CD4-positive, alpha-beta T cell (primary cell): ENCODE measurements at regions not wholly inside any gene's neighbourhood (a gene's known extent, or its start where the extent isn't known, plus 50 kb on each side); places are given as distances from the start of the nearest gene placed in this dataset.

ENCODE experiments used
- ATAC-seq: fragments of 200-7000 bp; cut with Tn5 transposase; one replicate; pipeline ENCODE4 v1.10.0; 2022; ENCODE audit warnings: mild to moderate bottlenecking; ENCODE audit not compliant: poor library complexity
- CTCF ChIA-PET: fragments of 350-600 bp; sonication (Branson Sonifier 250); formaldehyde crosslinking; loops from one replicate; lab custom pipeline; 2021; ENCODE audit warnings: antibody characterized with exemption, inconsistent platforms; lab: Charles Lee
- POLR2A ChIA-PET: fragments of 350-600 bp; sonication (Branson Sonifier 250); formaldehyde crosslinking; loops from one replicate; lab custom pipeline; 2021; ENCODE audit warnings: antibody characterized with exemption, inconsistent platforms; lab: Charles Lee
- DNase-seq, 14 experiments: peaks; one replicate each; pipeline ENCODE4 v3.0.0-alpha.2; 2013 to 2020; ENCODE audit warnings: mixed read lengths in 2 of 14
- H3K27ac ChIP-seq, 2 donors: one replicate each; pipeline versions ENCODE4 v1.5.1 to v1.7.0; 2013; ENCODE audit warnings: low read length in 2 of 2, low read depth in 1 of 2, mild to moderate bottlenecking in 1 of 2
- H3K27me3 ChIP-seq, 2 experiments: 1 replicate in 1 of 2; 2 replicates in 1 of 2; pipeline versions ENCODE4 v1.6.1 to v1.7.0; 2013; ENCODE audit warnings: low read length in 2 of 2, control low read depth in 1 of 2, mild to moderate bottlenecking in 1 of 2, moderate library complexity in 1 of 2; ENCODE audit not compliant: insufficient read depth in 2 of 2, control insufficient read depth in 1 of 2
- H3K36me3 ChIP-seq: one replicate; pipeline ENCODE4 v1.6.1; 2013; ENCODE audit warnings: low read length, control low read depth; ENCODE audit not compliant: insufficient read depth
- H3K4me1 ChIP-seq: one replicate; pipeline ENCODE4 v1.6.1; 2013; ENCODE audit warnings: low read length, control low read depth; ENCODE audit not compliant: insufficient read depth
- H3K4me3 ChIP-seq: one replicate; pipeline ENCODE4 v1.5.1; 2013; ENCODE audit warnings: mild to moderate bottlenecking, low read length, moderate library complexity
- H3K9me3 ChIP-seq, 2 experiments: 1 replicate in 1 of 2; 2 replicates in 1 of 2; pipeline versions ENCODE4 v1.6.1 to v1.7.0; 2013; ENCODE audit warnings: low read length in 2 of 2, mild to moderate bottlenecking in 2 of 2, control low read depth in 1 of 2, moderate library complexity in 1 of 2; ENCODE audit not compliant: control insufficient read depth in 1 of 2, insufficient read depth in 1 of 2
- H3K27ac Mint-ChIP-seq: one replicate; pipeline ENCODE4 v1.8.0; 2020; ENCODE audit warnings: mixed read lengths
- H3K27me3 Mint-ChIP-seq: one replicate; pipeline ENCODE4 v1.8.0; 2021; ENCODE audit warnings: mixed read lengths
- H3K36me3 Mint-ChIP-seq: one replicate; pipeline ENCODE4 v1.8.0; 2021; ENCODE audit warnings: low read depth, mixed read lengths
- H3K4me1 Mint-ChIP-seq: one replicate; pipeline ENCODE4 v1.8.0; 2021; ENCODE audit warnings: low read depth, mixed read lengths
- H3K4me3 Mint-ChIP-seq: one replicate; pipeline ENCODE4 v1.8.0; 2020; ENCODE audit warnings: mild to moderate bottlenecking, mixed read lengths
- H3K9me3 Mint-ChIP-seq: one replicate; pipeline ENCODE4 v1.8.0; 2020; ENCODE audit warnings: mixed read lengths
- CTCF ChIP-seq: fragments of 200-600 bp; IDR thresholded peaks from one replicate; pipeline ENCODE4 v1.8.0; 2022; ENCODE audit warnings: antibody characterized with exemption, mild to moderate bottlenecking
- intact Hi-C, 2 experiments: fragments of 100-400 bp; cut with DNase I in 1 of 2; cut with micrococcal nuclease in 1 of 2; formaldehyde crosslinking; loops; one replicate each; pipeline versions ENCODE4 v1.15.1 to v1.9.0; 2023 to 2025; cut with DNase I, micrococcal nuclease

DNA sequence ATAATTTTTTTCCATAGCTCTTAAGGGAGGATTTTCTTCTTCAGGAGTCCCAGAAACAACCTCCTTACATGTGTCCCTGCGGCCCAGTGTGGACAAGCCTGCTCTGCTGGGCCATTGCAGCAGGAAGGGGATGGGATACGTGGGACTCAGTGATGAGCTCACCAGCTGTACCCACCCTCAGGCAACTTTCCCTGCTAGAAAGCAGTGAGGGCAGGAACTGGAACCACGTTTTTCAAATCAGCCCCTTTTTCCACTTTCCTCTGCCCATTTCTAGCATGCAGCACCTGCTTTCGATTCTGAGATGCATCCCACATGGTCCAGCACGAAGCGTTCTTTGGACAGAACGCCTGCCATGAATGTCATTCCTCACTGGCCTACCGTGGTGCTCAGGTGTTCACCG is 232.7 kb downstream of the KLF6 start:
- ATAC-seq = no peak
- intact Hi-C loops = no loop called here
- peaks cover 4 to 8% of the 10 kb centered on the region in 2 experiments for H3K9me3 ChIP-seq
- no peak overlapping the region for H3K4me3 ChIP-seq
- no peak for TF ChIP-seq CTCF
- H3K9me3 Mint-ChIP-seq = no peaks in the 10 kb centered on the region
- no peak overlapping the region for H3K4me3 Mint-ChIP-seq
- no peaks in the 10 kb centered on the region for H3K36me3 ChIP-seq
- DNase-seq = no peak
- H3K4me1 ChIP-seq = peaks cover 8% of the 10 kb centered on the region
- ChIA-PET POLR2A (no interaction called here), CTCF (no interaction called here)
- H3K27me3 Mint-ChIP-seq = peaks cover 3% of the 10 kb centered on the region
- H3K27me3 ChIP-seq = no peaks in the 10 kb centered on the region
- no peak overlapping the region for H3K27ac Mint-ChIP-seq
- peaks cover 14% of the 10 kb centered on the region for H3K4me1 Mint-ChIP-seq
- H3K36me3 Mint-ChIP-seq = no peaks in the 10 kb centered on the region
- no peak overlapping the region for H3K27ac ChIP-seq

DNA sequence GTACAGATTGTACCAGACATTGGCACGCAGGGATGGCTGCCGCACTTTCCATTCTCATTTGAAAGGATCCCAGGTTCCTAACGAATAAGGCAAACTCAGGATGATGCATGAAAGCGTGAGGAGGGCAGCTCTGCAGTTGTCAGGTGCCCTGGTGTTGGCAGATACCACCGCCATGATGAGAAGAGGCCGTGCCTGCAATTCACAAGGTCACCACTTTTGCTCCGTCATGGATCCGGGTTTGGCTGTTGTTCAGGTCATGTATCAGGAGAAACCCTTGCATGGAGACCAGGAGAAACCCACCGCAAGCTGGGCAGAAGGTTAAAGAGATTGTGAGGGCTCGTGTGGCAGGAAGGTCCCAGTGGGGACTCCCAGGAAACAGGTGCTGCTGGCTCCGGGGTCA is 233.2 kb downstream of the KLF6 start:
- POLR2A ChIA-PET = no interaction called here
- intact Hi-C loops = no loop called here

DNA sequence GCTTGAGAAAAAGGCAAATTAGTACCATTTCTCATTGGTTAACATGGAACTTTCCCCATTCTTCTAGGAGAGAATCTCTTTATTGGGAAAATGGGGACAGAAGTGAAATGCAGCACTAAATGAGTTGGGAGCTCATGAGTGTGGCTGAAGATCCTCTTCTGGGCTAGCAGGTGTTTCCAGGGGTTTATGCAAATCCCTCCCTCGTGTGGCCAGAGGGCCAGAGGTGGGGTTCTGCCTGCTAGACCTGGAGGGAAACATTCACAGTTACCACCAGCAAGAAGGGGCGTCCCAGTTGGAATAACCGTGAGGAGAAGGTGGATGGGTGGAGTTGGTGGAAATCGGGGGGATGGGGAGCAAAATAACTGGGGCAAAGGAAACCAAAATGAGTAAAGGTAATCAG is 235.9 kb downstream of the KLF6 start:
- Histone ChIP-seq H3K4me1 (peaks cover 2% of the 10 kb centered on the region), H3K36me3 (no peaks in the 10 kb centered on the region), H3K4me3 (no peak overlapping the region), H3K27me3 (no peaks in the 10 kb centered on the region), H3K9me3 (peaks cover 4 to 8% of the 10 kb centered on the region in 2 experiments), H3K27ac (no peak overlapping the region)
- TF ChIP-seq CTCF = no peak
- no peak overlapping the region for H3K4me3 Mint-ChIP-seq
- no peak for ATAC-seq
- ChIA-PET POLR2A (no interaction called here), CTCF (no interaction called here)
- no peak overlapping the region for H3K27ac Mint-ChIP-seq
- DNase-seq = no peak
- H3K4me1 Mint-ChIP-seq = peaks cover 3% of the 10 kb centered on the region
- H3K9me3 Mint-ChIP-seq = peaks cover 5% of the 10 kb centered on the region
- no peaks in the 10 kb centered on the region for H3K27me3 Mint-ChIP-seq
- intact Hi-C loops = no loop called here
- no peaks in the 10 kb centered on the region for H3K36me3 Mint-ChIP-seq

More for the DNA sequence above, 233.2 kb downstream of the KLF6 start:
- DNase-seq = no peak
- CTCF ChIA-PET = no interaction called here
- Histone ChIP-seq H3K27ac (no peak overlapping the region), H3K36me3 (no peaks in the 10 kb centered on the region), H3K4me1 (peaks cover 8% of the 10 kb centered on the region), H3K27me3 (no peaks in the 10 kb centered on the region), H3K9me3 (peaks cover 4 to 8% of the 10 kb centered on the region in 2 experiments), H3K4me3 (no peak overlapping the region)
- peaks cover 3% of the 10 kb centered on the region for H3K27me3 Mint-ChIP-seq
- peaks cover 14% of the 10 kb centered on the region for H3K4me1 Mint-ChIP-seq
- no peak for ATAC-seq
- H3K36me3 Mint-ChIP-seq = no peaks in the 10 kb centered on the region
- no peak for TF ChIP-seq CTCF
- H3K9me3 Mint-ChIP-seq = peaks cover under 1% of the 10 kb centered on the region
- H3K4me3 Mint-ChIP-seq = no peak overlapping the region
- H3K27ac Mint-ChIP-seq = no peak overlapping the region
